ENCODE measurements at regions not wholly inside any gene's neighbourhood (a gene's known extent, or its start where the extent isn't known, plus 50 kb on each side); places are given as distances from the start of the nearest gene placed in this dataset.

DNA sequence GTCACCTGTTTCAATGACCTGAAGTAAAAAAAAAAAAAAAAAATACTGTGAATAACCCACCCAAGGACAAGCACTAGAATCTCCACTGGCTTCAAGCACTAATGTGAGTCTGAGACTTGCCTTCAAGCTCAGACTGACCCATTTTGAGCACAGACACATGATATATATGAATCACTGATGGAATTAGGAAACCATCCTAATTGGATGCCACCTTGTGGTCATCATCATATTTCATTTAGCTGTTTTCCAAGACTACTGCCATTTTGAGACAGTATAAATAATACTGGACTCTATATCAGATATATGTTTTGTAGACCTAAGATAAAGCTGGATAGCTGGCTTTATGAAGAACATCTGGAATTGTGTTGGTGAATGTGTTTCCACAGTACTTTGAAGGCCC, 1232.0 kb downstream of the KCNT2 start:
- H3K4me3 ChIP-seq (ENCODE audit: control insufficient read depth, low read depth, low read length), result no peak overlapping the region
- TF ChIP-seq, protein P1, sequence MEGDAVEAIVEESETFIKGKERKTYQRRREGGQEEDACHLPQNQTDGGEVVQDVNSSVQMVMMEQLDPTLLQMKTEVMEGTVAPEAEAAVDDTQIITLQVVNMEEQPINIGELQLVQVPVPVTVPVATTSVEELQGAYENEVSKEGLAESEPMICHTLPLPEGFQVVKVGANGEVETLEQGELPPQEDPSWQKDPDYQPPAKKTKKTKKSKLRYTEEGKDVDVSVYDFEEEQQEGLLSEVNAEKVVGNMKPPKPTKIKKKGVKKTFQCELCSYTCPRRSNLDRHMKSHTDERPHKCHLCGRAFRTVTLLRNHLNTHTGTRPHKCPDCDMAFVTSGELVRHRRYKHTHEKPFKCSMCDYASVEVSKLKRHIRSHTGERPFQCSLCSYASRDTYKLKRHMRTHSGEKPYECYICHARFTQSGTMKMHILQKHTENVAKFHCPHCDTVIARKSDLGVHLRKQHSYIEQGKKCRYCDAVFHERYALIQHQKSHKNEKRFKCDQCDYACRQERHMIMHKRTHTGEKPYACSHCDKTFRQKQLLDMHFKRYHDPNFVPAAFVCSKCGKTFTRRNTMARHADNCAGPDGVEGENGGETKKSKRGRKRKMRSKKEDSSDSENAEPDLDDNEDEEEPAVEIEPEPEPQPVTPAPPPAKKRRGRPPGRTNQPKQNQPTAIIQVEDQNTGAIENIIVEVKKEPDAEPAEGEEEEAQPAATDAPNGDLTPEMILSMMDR (IDR thresholded peaks at IDR 0.05; ENCODE audit: control insufficient read depth, insufficient read depth, low read depth, low read length, missing control alignments), result no peak
- no peak for DNase-seq (ENCODE audit: low read depth)

DNA sequence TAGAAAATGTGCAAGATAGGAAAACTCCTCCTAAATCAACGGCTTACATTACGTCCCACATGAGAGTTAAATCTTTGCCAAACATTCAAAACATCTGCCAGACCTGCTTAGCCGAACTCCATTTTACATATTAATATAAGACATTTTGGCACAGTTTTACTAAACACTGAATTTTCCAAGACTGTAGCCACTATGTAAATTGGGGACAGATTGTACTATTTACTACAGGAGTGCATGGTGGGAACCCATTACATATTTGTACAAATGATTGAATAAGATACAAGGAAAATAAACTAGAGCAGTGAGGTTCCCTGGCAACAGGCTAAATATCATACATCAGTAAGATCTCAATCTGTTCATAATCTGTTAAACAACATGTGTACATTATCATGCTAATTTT, 1234.4 kb downstream of the KCNT2 start:
- TF ChIP-seq, protein P1 (IDR thresholded peaks at IDR 0.05; ENCODE audit: control insufficient read depth, insufficient read depth, low read depth, low read length, missing control alignments), result no peak
- no peak overlapping the region for H3K4me3 ChIP-seq (ENCODE audit: control insufficient read depth, low read depth, low read length)
- no peak for DNase-seq (ENCODE audit: low read depth)

GRCh38 chr1:195345149-195345548, 1263.1 kb downstream of the KCNT2 start:
- no peak for DNase-seq (ENCODE audit: low read depth)
- TF ChIP-seq, protein P1 (IDR thresholded peaks at IDR 0.05; ENCODE audit: control insufficient read depth, insufficient read depth, low read depth, low read length, missing control alignments), result no peak
- H3K4me3 ChIP-seq (ENCODE audit: control insufficient read depth, low read depth, low read length), result no peak overlapping the region

- no peak overlapping the region for H3K4me3 ChIP-seq (ENCODE audit: control insufficient read depth, low read depth, low read length)
- DNase-seq (ENCODE audit: low read depth), result no peak
- TF ChIP-seq, protein P1 (IDR thresholded peaks at IDR 0.05; ENCODE audit: control insufficient read depth, insufficient read depth, low read depth, low read length, missing control alignments), result no peak
These were observed 1270.6 kb downstream of the KCNT2 start for GRCh38 chr1:195337646-195338045.

DNA sequence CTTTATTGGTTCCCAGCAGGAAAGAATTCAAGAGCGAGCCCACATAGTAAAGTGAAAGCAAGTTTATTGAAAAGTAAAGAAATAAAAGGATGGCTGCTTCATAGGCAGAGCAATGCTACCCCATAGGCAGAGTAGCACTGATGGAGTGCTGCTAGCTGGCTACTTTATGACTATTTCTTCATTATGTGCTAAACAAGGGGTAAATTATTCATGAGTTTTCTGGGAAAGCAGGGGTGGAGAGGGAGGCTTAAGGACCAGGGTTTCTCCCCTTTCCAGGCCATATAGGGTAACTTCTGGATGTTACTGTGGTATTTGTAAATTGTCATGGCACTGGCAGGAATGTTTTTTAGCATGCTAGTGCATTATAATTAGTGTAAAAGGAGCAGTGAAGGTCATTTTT, 1271.4 kb downstream of the KCNT2 start:
- DNase-seq (ENCODE audit: low read depth), result no peak
- no peak overlapping the region for H3K4me3 ChIP-seq (ENCODE audit: control insufficient read depth, low read depth, low read length)
- TF ChIP-seq, protein P1 (IDR thresholded peaks at IDR 0.05; ENCODE audit: control insufficient read depth, insufficient read depth, low read depth, low read length, missing control alignments), result no peak

GRCh38 chr1:195335541-195335940, 1272.7 kb downstream of the KCNT2 start:
- TF ChIP-seq, protein P1 (IDR thresholded peaks at IDR 0.05; ENCODE audit: control insufficient read depth, insufficient read depth, low read depth, low read length, missing control alignments), result no peak
- H3K4me3 ChIP-seq (ENCODE audit: control insufficient read depth, low read depth, low read length), result no peak overlapping the region
- no peak for DNase-seq (ENCODE audit: low read depth)

- no peak for DNase-seq (ENCODE audit: low read depth)
- no peak overlapping the region for H3K4me3 ChIP-seq (ENCODE audit: control insufficient read depth, low read depth, low read length)
- TF ChIP-seq, protein P1 (IDR thresholded peaks at IDR 0.05; ENCODE audit: control insufficient read depth, insufficient read depth, low read depth, low read length, missing control alignments), result no peak
These were observed 1276.1 kb downstream of the KCNT2 start for GRCh38 chr1:195332102-195332501.

Measured in AG09309 (cell line).